ENCODE measurements at regions not wholly inside any gene's neighbourhood (a gene's known extent, or its start where the extent isn't known, plus 50 kb on each side); places are given as distances from the start of the nearest gene placed in this dataset.

DNA sequence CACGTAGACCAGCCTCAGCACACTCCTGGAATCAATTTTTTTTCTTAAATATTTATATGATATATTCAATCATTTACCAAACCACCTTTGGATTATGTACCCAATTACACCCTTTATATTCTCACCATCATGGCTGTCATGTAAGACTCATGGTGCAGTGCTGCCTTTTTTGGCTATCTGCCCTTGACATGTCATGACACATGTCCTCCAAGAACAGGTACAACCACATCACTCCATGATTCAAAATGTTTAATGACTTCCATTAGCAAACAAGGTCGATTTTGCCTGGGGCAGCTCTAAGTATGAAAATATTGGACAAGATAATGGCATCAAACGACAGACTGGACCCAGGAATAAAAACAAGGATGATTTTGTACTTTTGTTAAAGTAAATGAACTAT lies 861.1 kb upstream of the ADAMTS5 start:
- no peak overlapping the region for H3K9ac ChIP-seq (ENCODE audit: low read length in 5 of 5)
- H3K27me3 ChIP-seq (ENCODE audit: control insufficient read depth in 5 of 5, insufficient read depth in 4 of 5, low read length in 5 of 5): no peaks in the 10 kb centered on the region
- H3K9me3 ChIP-seq (ENCODE audit: control insufficient read depth in 5 of 5, low read length in 5 of 5): no peaks in the 10 kb centered on the region

DNA sequence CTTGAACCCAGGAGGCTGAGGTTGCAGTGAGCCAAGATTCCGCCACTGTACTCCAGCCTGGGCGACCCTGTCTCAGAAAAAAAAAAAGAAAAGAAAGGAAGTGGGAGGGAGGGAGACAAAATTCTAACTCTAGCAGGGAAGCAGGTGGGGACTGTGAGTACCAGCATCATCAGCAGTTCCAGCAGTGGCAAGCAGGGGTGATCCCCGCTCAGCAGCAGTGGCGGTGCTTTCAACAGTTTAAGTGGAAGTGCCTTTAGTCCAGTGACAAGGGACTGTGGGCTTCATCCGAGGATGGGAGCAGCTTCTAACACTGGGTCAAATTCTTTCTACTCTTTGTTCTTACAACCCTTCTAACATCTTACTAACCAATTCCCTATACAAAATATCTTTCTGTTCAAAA lies 858.1 kb upstream of the ADAMTS5 start:
- H3K9me3 ChIP-seq (ENCODE audit: control insufficient read depth in 5 of 5, low read length in 5 of 5): no peaks in the 10 kb centered on the region
- H3K27ac ChIP-seq (ENCODE audit: low read depth, low read length): no peak overlapping the region
- H3K4me3 ChIP-seq (ENCODE audit: low read depth in 1 of 5, low read length in 5 of 5): no peak overlapping the region
- no peaks in the 10 kb centered on the region for H3K27me3 ChIP-seq (ENCODE audit: control insufficient read depth in 5 of 5, insufficient read depth in 4 of 5, low read length in 5 of 5)
- H3K36me3 ChIP-seq (ENCODE audit: control insufficient read depth in 5 of 5, insufficient read depth in 5 of 5, low read length in 5 of 5): no peaks in the 10 kb centered on the region
- no peak overlapping the region for H3K9ac ChIP-seq (ENCODE audit: low read length in 5 of 5)
- no peaks in the 10 kb centered on the region for H3K4me1 ChIP-seq (ENCODE audit: control insufficient read depth in 5 of 5, insufficient read depth in 5 of 5, low read length in 5 of 5)

More for the DNA sequence above, 861.1 kb upstream of the ADAMTS5 start:
- Histone ChIP-seq H3K36me3 (ENCODE audit: control insufficient read depth in 5 of 5, insufficient read depth in 5 of 5, low read length in 5 of 5) (no peaks in the 10 kb centered on the region), H3K4me1 (ENCODE audit: control insufficient read depth in 5 of 5, insufficient read depth in 5 of 5, low read length in 5 of 5) (no peaks in the 10 kb centered on the region), H3K4me3 (ENCODE audit: low read depth in 1 of 5, low read length in 5 of 5) (no peak overlapping the region), H3K27ac (ENCODE audit: low read depth, low read length) (no peak overlapping the region)

DNA sequence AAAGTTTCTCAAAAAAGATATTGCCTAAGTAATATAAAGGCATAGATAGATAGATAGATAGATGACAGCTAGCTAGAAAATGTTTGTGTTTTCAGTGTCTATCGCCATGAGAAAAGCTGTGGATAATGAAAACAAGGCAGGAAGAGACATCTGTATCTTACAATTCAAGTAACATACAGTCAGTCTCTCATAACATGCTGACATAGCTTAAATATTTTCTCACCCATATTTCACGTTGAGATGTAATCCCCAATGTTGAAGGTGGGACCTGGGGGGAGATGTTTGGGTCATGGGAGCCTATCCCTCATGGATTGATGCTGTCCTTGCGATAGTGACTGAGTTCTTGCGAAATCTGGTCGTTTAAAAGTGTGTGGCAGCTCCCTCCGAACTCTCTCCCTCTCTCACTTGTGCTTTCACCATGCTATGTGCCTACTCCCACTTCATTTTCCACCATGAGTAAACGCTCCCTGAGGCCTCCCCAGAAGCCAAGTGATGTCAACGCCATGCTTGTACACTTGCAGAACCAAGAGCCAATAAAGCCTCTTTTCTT lies 856.8 kb upstream of the ADAMTS5 start:
- no peaks in the 10 kb centered on the region for H3K27me3 ChIP-seq (ENCODE audit: control insufficient read depth in 5 of 5, insufficient read depth in 4 of 5, low read length in 5 of 5)
- H3K9me3 ChIP-seq (ENCODE audit: control insufficient read depth in 5 of 5, low read length in 5 of 5): no peaks in the 10 kb centered on the region
- H3K9ac ChIP-seq (ENCODE audit: low read length in 5 of 5): no peak overlapping the region
- H3K4me3 ChIP-seq (ENCODE audit: low read depth in 1 of 5, low read length in 5 of 5): no peak overlapping the region
- H3K36me3 ChIP-seq (ENCODE audit: control insufficient read depth in 5 of 5, insufficient read depth in 5 of 5, low read length in 5 of 5): no peaks in the 10 kb centered on the region
- peaks cover 0 to 2% (median 0%) of the 10 kb centered on the region in 5 donors for H3K4me1 ChIP-seq (ENCODE audit: control insufficient read depth in 5 of 5, insufficient read depth in 5 of 5, low read length in 5 of 5)
- no peak overlapping the region for H3K27ac ChIP-seq (ENCODE audit: low read depth, low read length)

DNA sequence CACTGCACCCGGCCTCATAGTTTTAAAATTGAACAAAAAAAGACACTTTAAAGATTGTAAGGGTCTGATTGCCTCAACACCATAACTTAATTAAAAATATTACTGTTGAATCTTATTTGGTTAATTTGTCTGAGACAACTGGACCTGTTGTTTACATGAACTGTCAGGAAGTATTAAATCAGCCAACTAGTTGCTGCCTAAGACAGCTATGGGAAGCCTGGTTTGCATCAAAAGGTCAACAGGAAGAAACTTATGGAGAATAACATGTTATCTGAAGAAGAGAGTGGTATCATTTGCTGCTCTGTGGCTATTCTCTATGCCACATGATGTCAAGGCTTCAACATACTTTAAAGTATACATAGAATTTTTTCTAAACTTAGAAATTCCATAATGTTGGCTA lies 853.5 kb upstream of the ADAMTS5 start:
- Histone ChIP-seq H3K27me3 (ENCODE audit: control insufficient read depth in 5 of 5, insufficient read depth in 4 of 5, low read length in 5 of 5) (no peaks in the 10 kb centered on the region), H3K4me1 (ENCODE audit: control insufficient read depth in 5 of 5, insufficient read depth in 5 of 5, low read length in 5 of 5) (peaks cover 0 to 9% (median 0%) of the 10 kb centered on the region in 5 donors), H3K9me3 (ENCODE audit: control insufficient read depth in 5 of 5, low read length in 5 of 5) (no peaks in the 10 kb centered on the region), H3K27ac (ENCODE audit: low read depth, low read length) (no peak overlapping the region), H3K36me3 (ENCODE audit: control insufficient read depth in 5 of 5, insufficient read depth in 5 of 5, low read length in 5 of 5) (no peaks in the 10 kb centered on the region), H3K9ac (ENCODE audit: low read length in 5 of 5) (no peak overlapping the region), H3K4me3 (ENCODE audit: low read depth in 1 of 5, low read length in 5 of 5) (no peak overlapping the region)

DNA sequence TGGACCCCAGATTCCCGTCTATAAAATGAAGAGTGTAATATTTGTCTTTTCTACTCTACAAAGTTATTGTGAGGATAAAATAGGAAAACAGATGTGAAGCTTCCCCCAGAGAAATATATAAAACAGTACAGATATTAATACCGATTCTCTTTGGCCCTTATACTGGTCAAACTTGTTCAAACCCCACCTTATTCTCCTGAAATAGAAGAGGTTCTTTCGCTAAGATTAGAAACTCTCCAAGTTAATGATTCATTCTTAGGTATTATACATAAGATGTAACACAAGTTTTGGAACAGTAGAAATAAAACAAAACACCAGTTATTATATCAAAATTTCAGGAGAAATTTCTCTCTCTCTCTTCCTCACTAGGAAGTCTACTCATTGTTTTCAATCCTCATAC lies 852.4 kb upstream of the ADAMTS5 start:
- Histone ChIP-seq H3K9me3 (ENCODE audit: control insufficient read depth in 5 of 5, low read length in 5 of 5) (no peaks in the 10 kb centered on the region), H3K4me1 (ENCODE audit: control insufficient read depth in 5 of 5, insufficient read depth in 5 of 5, low read length in 5 of 5) (peaks cover 0 to 9% (median 0%) of the 10 kb centered on the region in 5 donors), H3K27me3 (ENCODE audit: control insufficient read depth in 5 of 5, insufficient read depth in 4 of 5, low read length in 5 of 5) (no peaks in the 10 kb centered on the region), H3K36me3 (ENCODE audit: control insufficient read depth in 5 of 5, insufficient read depth in 5 of 5, low read length in 5 of 5) (no peaks in the 10 kb centered on the region), H3K27ac (ENCODE audit: low read depth, low read length) (no peak overlapping the region), H3K4me3 (ENCODE audit: low read depth in 1 of 5, low read length in 5 of 5) (no peak overlapping the region), H3K9ac (ENCODE audit: low read length in 5 of 5) (no peak overlapping the region)

DNA sequence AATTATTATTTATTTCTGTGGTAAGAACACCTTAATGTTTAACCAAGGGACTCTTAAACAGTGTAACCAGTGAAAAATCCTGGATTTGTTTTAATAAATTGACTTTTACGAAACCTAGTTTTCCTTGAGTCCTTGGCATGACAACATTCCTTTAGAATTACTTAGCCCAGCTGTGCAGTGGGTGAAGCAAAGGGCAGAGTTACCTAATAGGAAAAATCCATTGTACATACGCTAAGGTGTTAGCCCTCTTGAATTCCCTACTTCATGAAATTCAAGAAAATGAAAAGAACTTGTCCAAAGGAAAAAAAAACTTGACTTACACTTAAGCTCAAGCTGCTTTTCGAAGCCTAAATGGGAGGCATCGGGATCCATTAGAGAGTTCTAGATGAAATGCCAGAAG lies 852.0 kb upstream of the ADAMTS5 start:
- H3K36me3 ChIP-seq (ENCODE audit: control insufficient read depth in 5 of 5, insufficient read depth in 5 of 5, low read length in 5 of 5): no peaks in the 10 kb centered on the region
- no peak overlapping the region for H3K27ac ChIP-seq (ENCODE audit: low read depth, low read length)
- no peak overlapping the region for H3K4me3 ChIP-seq (ENCODE audit: low read depth in 1 of 5, low read length in 5 of 5)
- H3K4me1 ChIP-seq (ENCODE audit: control insufficient read depth in 5 of 5, insufficient read depth in 5 of 5, low read length in 5 of 5): peaks cover 0 to 9% (median 0%) of the 10 kb centered on the region in 5 donors
- H3K9ac ChIP-seq (ENCODE audit: low read length in 5 of 5): no peak overlapping the region
- H3K27me3 ChIP-seq (ENCODE audit: control insufficient read depth in 5 of 5, insufficient read depth in 4 of 5, low read length in 5 of 5): no peaks in the 10 kb centered on the region
- no peaks in the 10 kb centered on the region for H3K9me3 ChIP-seq (ENCODE audit: control insufficient read depth in 5 of 5, low read length in 5 of 5)

DNA sequence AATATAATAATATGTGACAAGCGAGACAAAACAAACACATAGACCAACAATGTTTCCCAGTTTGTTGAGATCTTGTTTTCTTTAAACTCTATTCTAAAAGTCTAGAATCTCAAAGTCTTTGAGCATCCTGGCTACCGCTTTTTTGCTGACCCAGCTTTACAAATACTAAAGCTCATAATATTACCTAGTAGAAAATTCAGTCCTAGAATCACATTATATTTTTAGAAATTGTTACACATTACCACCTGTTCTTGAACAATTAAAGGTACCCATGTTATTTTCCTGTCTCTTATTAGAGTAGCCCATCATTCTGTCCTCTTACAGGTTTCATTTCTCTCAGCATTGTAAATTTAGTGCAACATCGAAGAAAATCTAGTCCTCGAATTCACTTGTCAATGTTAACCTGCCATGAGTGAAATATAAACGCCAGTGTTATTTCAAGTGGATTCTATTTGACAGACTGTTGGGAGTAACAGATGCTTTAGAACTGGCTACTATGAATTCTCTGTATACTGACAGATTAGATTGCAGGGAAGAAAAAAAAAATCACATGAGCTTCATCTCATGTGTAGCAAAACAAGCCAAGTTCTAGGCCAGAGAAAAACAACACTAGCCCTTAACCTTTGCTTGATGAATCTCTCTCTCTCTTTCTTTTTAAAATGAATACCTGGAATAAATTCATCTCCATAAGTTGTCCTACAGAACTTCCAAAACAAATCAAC lies 851.2 kb upstream of the ADAMTS5 start:
- H3K36me3 ChIP-seq (ENCODE audit: control insufficient read depth in 5 of 5, insufficient read depth in 5 of 5, low read length in 5 of 5): no peaks in the 10 kb centered on the region
- no peak overlapping the region for H3K27ac ChIP-seq (ENCODE audit: low read depth, low read length)
- no peaks in the 10 kb centered on the region for H3K9me3 ChIP-seq (ENCODE audit: control insufficient read depth in 5 of 5, low read length in 5 of 5)
- peaks cover 0 to 9% (median 0%) of the 10 kb centered on the region in 5 donors for H3K4me1 ChIP-seq (ENCODE audit: control insufficient read depth in 5 of 5, insufficient read depth in 5 of 5, low read length in 5 of 5)
- H3K27me3 ChIP-seq (ENCODE audit: control insufficient read depth in 5 of 5, insufficient read depth in 4 of 5, low read length in 5 of 5): no peaks in the 10 kb centered on the region
- no peak overlapping the region for H3K9ac ChIP-seq (ENCODE audit: low read length in 5 of 5)
- H3K4me3 ChIP-seq (ENCODE audit: low read depth in 1 of 5, low read length in 5 of 5): no peak overlapping the region

DNA sequence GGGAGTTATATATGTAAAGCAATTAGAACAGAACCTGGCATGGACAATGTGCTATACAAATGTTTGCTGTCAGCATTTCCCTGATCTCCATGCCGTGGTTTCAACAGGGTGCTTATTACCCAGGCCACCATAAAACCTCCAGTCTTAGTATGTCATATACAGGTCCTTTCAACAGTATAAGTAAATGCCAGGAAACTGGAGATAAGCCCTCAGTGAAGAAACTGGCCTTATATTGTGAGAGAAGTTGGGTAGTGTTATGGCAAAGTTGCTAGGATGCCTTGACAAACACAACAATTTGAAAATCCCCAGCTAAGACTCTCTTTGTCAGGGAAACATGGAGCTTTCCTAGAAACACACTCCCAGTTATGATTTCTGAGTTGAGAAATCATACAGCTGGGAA lies 850.2 kb upstream of the ADAMTS5 start:
- Histone ChIP-seq H3K27me3 (ENCODE audit: control insufficient read depth in 5 of 5, insufficient read depth in 4 of 5, low read length in 5 of 5) (no peaks in the 10 kb centered on the region), H3K4me1 (ENCODE audit: control insufficient read depth in 5 of 5, insufficient read depth in 5 of 5, low read length in 5 of 5) (peaks cover 0 to 9% (median 0%) of the 10 kb centered on the region in 5 donors), H3K27ac (ENCODE audit: low read depth, low read length) (no peak overlapping the region), H3K9me3 (ENCODE audit: control insufficient read depth in 5 of 5, low read length in 5 of 5) (no peaks in the 10 kb centered on the region), H3K4me3 (ENCODE audit: low read depth in 1 of 5, low read length in 5 of 5) (no peak overlapping the region), H3K9ac (ENCODE audit: low read length in 5 of 5) (no peak overlapping the region), H3K36me3 (ENCODE audit: control insufficient read depth in 5 of 5, insufficient read depth in 5 of 5, low read length in 5 of 5) (no peaks in the 10 kb centered on the region)

DNA sequence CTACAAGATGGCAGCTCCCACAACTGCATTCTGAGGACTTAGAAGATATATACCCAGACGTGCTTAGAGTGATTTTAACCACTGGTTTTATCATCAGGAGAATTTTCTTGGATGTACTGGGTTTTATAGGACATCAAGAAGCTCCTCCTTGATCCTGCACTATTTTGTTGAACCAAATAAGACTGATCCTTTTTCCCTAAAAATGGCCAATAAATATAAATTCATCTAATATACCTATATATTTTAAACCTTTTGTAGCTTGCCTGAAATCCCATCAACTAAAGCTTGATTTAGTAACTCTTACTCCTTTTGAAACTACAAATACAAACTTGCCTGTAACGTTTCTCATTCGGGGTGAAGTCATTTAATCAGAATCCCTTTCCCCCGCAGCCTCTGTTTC lies 849.4 kb upstream of the ADAMTS5 start:
- H3K4me1 ChIP-seq (ENCODE audit: control insufficient read depth in 5 of 5, insufficient read depth in 5 of 5, low read length in 5 of 5): peaks cover 0 to 9% (median 0%) of the 10 kb centered on the region in 5 donors
- H3K36me3 ChIP-seq (ENCODE audit: control insufficient read depth in 5 of 5, insufficient read depth in 5 of 5, low read length in 5 of 5): no peaks in the 10 kb centered on the region
- H3K4me3 ChIP-seq (ENCODE audit: low read depth in 1 of 5, low read length in 5 of 5): no peak overlapping the region
- no peak overlapping the region for H3K27ac ChIP-seq (ENCODE audit: low read depth, low read length)
- no peaks in the 10 kb centered on the region for H3K27me3 ChIP-seq (ENCODE audit: control insufficient read depth in 5 of 5, insufficient read depth in 4 of 5, low read length in 5 of 5)
- no peaks in the 10 kb centered on the region for H3K9me3 ChIP-seq (ENCODE audit: control insufficient read depth in 5 of 5, low read length in 5 of 5)
- no peak overlapping the region for H3K9ac ChIP-seq (ENCODE audit: low read length in 5 of 5)

DNA sequence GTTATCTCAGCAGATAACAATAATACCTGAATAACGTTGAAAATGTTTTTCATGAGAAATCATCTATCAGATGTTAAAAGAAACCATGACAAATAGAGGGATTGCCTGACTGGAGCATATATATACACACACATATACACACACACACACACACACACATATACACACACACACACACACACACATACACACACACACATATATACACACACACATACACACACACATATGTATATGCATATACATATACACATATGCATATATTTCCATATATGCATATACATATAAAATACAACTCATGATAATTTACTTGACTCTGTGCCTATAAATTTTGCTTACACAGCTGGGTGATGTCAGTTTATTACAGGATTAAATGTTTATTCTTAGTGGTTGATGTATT lies 847.3 kb upstream of the ADAMTS5 start:
- H3K9ac ChIP-seq (ENCODE audit: low read length in 5 of 5): no peak overlapping the region
- no peaks in the 10 kb centered on the region for H3K36me3 ChIP-seq (ENCODE audit: control insufficient read depth in 5 of 5, insufficient read depth in 5 of 5, low read length in 5 of 5)
- no peak overlapping the region for H3K4me3 ChIP-seq (ENCODE audit: low read depth in 1 of 5, low read length in 5 of 5)
- H3K27me3 ChIP-seq (ENCODE audit: control insufficient read depth in 5 of 5, insufficient read depth in 4 of 5, low read length in 5 of 5): no peaks in the 10 kb centered on the region
- H3K9me3 ChIP-seq (ENCODE audit: control insufficient read depth in 5 of 5, low read length in 5 of 5): no peaks in the 10 kb centered on the region
- peaks cover 0 to 9% (median 0%) of the 10 kb centered on the region in 5 donors for H3K4me1 ChIP-seq (ENCODE audit: control insufficient read depth in 5 of 5, insufficient read depth in 5 of 5, low read length in 5 of 5)
- no peak overlapping the region for H3K27ac ChIP-seq (ENCODE audit: low read depth, low read length)

Data from subcutaneous abdominal adipose tissue (tissue), 5 donors.